ENCODE measurements at regions not wholly inside any gene's neighbourhood (a gene's known extent, or its start where the extent isn't known, plus 50 kb on each side); places are given as distances from the start of the nearest gene placed in this dataset.

GRCh38 chr6:84379142-84379541 is 151.7 kb upstream of the CEP162 start:
- no peak for TF ChIP-seq CTCF (IDR thresholded peaks at IDR 0.05; ENCODE audit: low read depth, low read length, poor library complexity, severe bottlenecking)
- TF ChIP-seq EZH2phosphoT487 (IDR thresholded peaks at IDR 0.05; ENCODE audit: borderline replicate concordance, low read length): no peak
